HCT116 (cell line): ENCODE measurements at regions not wholly inside any gene's neighbourhood (a gene's known extent, or its start where the extent isn't known, plus 50 kb on each side); places are given as distances from the start of the nearest gene placed in this dataset.

Experiments
- ATAC-seq: fragments of 200-7000 bp; cut with Tn5 transposase; 2 replicates; pipeline ENCODE4 v1.9.1; 2020; ENCODE audit warnings: mild to moderate bottlenecking, moderate library complexity
- BruUV-seq: library from RNA; stranded (reverse); fragments of 400-500 nt; replicated peaks from 2 replicates; lab custom pipeline; 2021; lab: Mats Ljungman, UMichigan
- CTCF ChIA-PET: fragments of 300-600 bp; sonication (Branson Sonifier 250); formaldehyde crosslinking; loops from one replicate; lab custom pipeline; 2021; ENCODE audit warnings: antibody characterized with exemption; lab: Charles Lee
- POLR2A ChIA-PET: fragments of 300-600, 350-600 bp; sonication (Branson Sonifier 250); formaldehyde crosslinking; loops from one replicate; lab custom pipeline; 2021; ENCODE audit warnings: antibody characterized with exemption; lab: Charles Lee
- RAD21 ChIA-PET, 2 experiments: fragments of 300-600 bp; sonication (Branson Sonifier 250); formaldehyde crosslinking; loops; one replicate each; lab custom pipeline; 2023; ENCODE audit warnings: low total read pairs in 2 of 2; ENCODE audit not compliant: uncharacterized antibody in 2 of 2, unreplicated experiment in 2 of 2, low non-redundant PET in 1 of 2; lab: Charles Lee
- DNase-seq: peaks from one replicate; pipeline ENCODE4 v3.0.0-alpha.2; 2010; ENCODE audit warnings: low read depth, low spot score
- H2AFZ ChIP-seq: fragments of 200-600 bp; shearing (Covaris generic), sonication (generic); 2 replicates; pipeline ENCODE4 v1.6.1; 2017; ENCODE audit warnings: low read depth, mixed run types, mixed read lengths, antibody characterized with exemption, low read length; ENCODE audit not compliant: poor library complexity, severe bottlenecking
- H3K27ac ChIP-seq: 2 replicates; pipeline ENCODE4 v1.5.1; 2012; ENCODE audit warnings: low read depth, low read length
- H3K27me3 ChIP-seq: fragments of 200-600 bp; sonication (generic); 2 replicates; pipeline ENCODE4 v1.6.1; 2016; ENCODE audit warnings: mixed run types, low read length, mixed read lengths; ENCODE audit not compliant: insufficient read depth
- H3K36me3 ChIP-seq, 2 experiments: fragments of 200-500 bp in 1 of 2; fragments of 200-600 bp in 1 of 2; sonication (Bioruptor generic) in 1 of 2; sonication (generic) in 1 of 2; 2 replicates each; pipeline versions ENCODE4 v1.5.1 to v1.6.1; 2014 to 2016; ENCODE audit warnings: low read length in 2 of 2, inconsistent platforms in 1 of 2, mixed read lengths in 1 of 2, mixed run types in 1 of 2; ENCODE audit not compliant: insufficient read depth in 2 of 2, control insufficient read depth in 1 of 2
- H3K4me1 ChIP-seq, 2 experiments: fragments of 200-600 bp in 1 of 2; sonication (generic) in 1 of 2; 2 replicates each; pipeline versions ENCODE4 v1.5.1 to v1.6.1; 2012 to 2017; ENCODE audit warnings: low read length in 2 of 2, inconsistent platforms in 1 of 2, mild to moderate bottlenecking in 1 of 2, mixed read lengths in 1 of 2, mixed run types in 1 of 2, moderate library complexity in 1 of 2; ENCODE audit not compliant: insufficient read depth in 2 of 2, control insufficient read depth in 1 of 2
- H3K4me2 ChIP-seq: fragments of 200-600 bp; sonication (generic); 2 replicates; pipeline ENCODE4 v1.6.1; 2017; ENCODE audit warnings: mixed run types, low read length, mixed read lengths
- H3K4me3 ChIP-seq, 2 experiments: fragments of 200-600 bp in 1 of 2; sonication (generic) in 1 of 2; replicated peaks in 1 of 2; 2 replicates each; pipeline ENCODE4 v1.5.1; 2011 to 2016; ENCODE audit warnings: low read length in 2 of 2, control low read depth in 1 of 2, low read depth in 1 of 2, mild to moderate bottlenecking in 1 of 2, mixed read lengths in 1 of 2, mixed run types in 1 of 2
- H3K79me2 ChIP-seq: fragments of 200-600 bp; sonication (generic); 2 replicates; pipeline ENCODE4 v1.6.1; 2017; ENCODE audit warnings: mild to moderate bottlenecking, mixed run types, low read length, moderate library complexity, mixed read lengths; ENCODE audit not compliant: insufficient read depth
- H3K9ac ChIP-seq: fragments of 200-600 bp; sonication (generic); 2 replicates; pipeline ENCODE4 v1.6.1; 2016; ENCODE audit warnings: low read length, mixed read lengths
- H3K9me2 ChIP-seq: fragments of 200-600 bp; sonication (generic), shearing (Covaris generic); 2 replicates; pipeline ENCODE4 v1.6.1; 2017; ENCODE audit warnings: mixed run types, mild to moderate bottlenecking, moderate library complexity; ENCODE audit not compliant: insufficient read depth
- H3K9me3 ChIP-seq, 2 experiments: fragments of 200-500 bp in 1 of 2; fragments of 200-600 bp in 1 of 2; sonication (Bioruptor generic) in 1 of 2; sonication (generic) in 1 of 2; 2 replicates each; pipeline ENCODE4 v1.6.1; 2014 to 2017; ENCODE audit warnings: low read length in 2 of 2, mixed read lengths in 2 of 2, inconsistent platforms in 1 of 2, low read depth in 1 of 2, mild to moderate bottlenecking in 1 of 2, mixed run types in 1 of 2, moderate library complexity in 1 of 2; ENCODE audit not compliant: control insufficient read depth in 1 of 2, insufficient read depth in 1 of 2
- H4K20me1 ChIP-seq: fragments of 200-600 bp; sonication (generic), shearing (Covaris generic); 2 replicates; pipeline ENCODE4 v1.6.1; 2017; ENCODE audit warnings: mixed run types, mild to moderate bottlenecking, moderate library complexity; ENCODE audit not compliant: insufficient read depth
- CBX3 ChIP-seq: IDR thresholded peaks from 2 replicates; pipeline ENCODE4 v1.6.1; 2012; ENCODE audit warnings: low read depth
- ELF1 ChIP-seq: IDR thresholded peaks from 2 replicates; pipeline ENCODE4 v1.6.1; 2012; ENCODE audit warnings: low read depth, borderline replicate concordance
- JUND ChIP-seq: IDR thresholded peaks from 2 replicates; pipeline ENCODE4 v1.6.1; 2012
- POLR2AphosphoS5 ChIP-seq: IDR thresholded peaks from 2 replicates; pipeline ENCODE4 v1.6.1; 2011; ENCODE audit warnings: mild to moderate bottlenecking, low read depth, low read length, moderate library complexity
- SIN3A ChIP-seq: IDR thresholded peaks from 2 replicates; pipeline ENCODE4 v1.6.1; 2012; ENCODE audit warnings: low read depth
- SRF ChIP-seq: IDR thresholded peaks from 2 replicates; pipeline ENCODE4 v1.6.1; 2012; ENCODE audit warnings: low read depth
- YY1 ChIP-seq: IDR thresholded peaks from 2 replicates; pipeline ENCODE4 v1.6.1; 2011; ENCODE audit warnings: low read length, low read depth, moderate library complexity, mild to moderate bottlenecking; ENCODE audit not compliant: insufficient replicate concordance; ENCODE audit errors: extremely low read depth
- ZNF274 ChIP-seq: fragments of 200-500 bp; sonication (Bioruptor generic); IDR thresholded peaks from 2 replicates; pipeline ENCODE4 v1.6.1; 2014; ENCODE audit warnings: mild to moderate bottlenecking, low read depth, low read length, inconsistent platforms
- intact Hi-C: fragments of 100-400 bp; cut with micrococcal nuclease; formaldehyde crosslinking; loops from 2 replicates; pipeline ENCODE4 v1.10.0; 2022
- TF ChIP-seq, protein P1 (sequence below), 3 experiments: fragments of 200-600 bp in 1 of 3; sonication (generic) in 1 of 3; IDR thresholded peaks in 2 of 3; conservative IDR thresholded peaks in 1 of 3; 2 replicates each; pipeline ENCODE4 v1.5.1; 2012 to 2017; ENCODE audit warnings: low read depth in 2 of 3, low read length in 2 of 3, antibody characterized with exemption in 1 of 3, borderline replicate concordance in 1 of 3, control low read depth in 1 of 3, mild to moderate bottlenecking in 1 of 3, mixed read lengths in 1 of 3, mixed run types in 1 of 3, moderate library complexity in 1 of 3; ENCODE audit not compliant: insufficient read depth in 1 of 3

DNA sequence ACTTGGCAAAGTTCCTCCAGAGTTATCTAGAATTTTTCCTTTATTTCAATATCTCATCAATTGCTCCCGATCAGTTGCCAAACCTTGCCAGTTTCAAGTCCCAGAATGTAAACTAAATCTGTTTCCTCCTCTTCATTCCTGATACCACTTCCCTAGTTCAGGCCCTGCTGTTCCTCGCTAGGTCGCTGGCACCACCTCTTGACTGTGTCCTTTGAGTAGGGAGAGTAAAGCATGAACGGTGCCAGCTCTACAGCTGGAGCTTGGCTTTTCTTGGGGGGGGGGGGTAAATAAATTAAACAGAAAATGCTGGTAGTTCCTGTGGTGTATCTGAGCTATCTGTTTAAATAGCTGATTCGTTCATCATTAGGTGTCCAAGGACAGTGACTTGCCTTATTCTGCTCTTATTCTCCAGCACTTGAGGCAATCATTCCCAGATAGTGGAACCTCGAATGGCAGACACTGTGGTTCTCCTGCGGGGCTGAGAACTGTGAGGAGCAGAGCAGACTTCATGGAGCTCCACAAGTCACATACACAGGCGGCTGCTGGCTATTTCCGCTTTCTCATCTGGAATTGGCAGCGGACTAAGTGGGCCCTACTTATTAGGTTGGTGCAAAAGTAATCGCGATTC, 168.3 kb upstream of the FAT1 start:
- Histone ChIP-seq H3K79me2 (no peaks in the 10 kb centered on the region), H3K4me2 (no peak overlapping the region), H2AFZ (no peak overlapping the region), H3K36me3 (no peaks in the 10 kb centered on the region), H3K4me3 (no peak overlapping the region), H3K27me3 (no peaks in the 10 kb centered on the region), H3K4me1 (peaks cover 5% of the 10 kb centered on the region in 2 experiments; a peak in 2 of 4 replicates), H3K27ac (no peak overlapping the region), H3K9me2 (no peaks in the 10 kb centered on the region), H3K9ac (no peak overlapping the region), H3K9me3 (no peaks in the 10 kb centered on the region), H4K20me1 (no peaks in the 10 kb centered on the region)
- TF ChIP-seq, protein P1, sequence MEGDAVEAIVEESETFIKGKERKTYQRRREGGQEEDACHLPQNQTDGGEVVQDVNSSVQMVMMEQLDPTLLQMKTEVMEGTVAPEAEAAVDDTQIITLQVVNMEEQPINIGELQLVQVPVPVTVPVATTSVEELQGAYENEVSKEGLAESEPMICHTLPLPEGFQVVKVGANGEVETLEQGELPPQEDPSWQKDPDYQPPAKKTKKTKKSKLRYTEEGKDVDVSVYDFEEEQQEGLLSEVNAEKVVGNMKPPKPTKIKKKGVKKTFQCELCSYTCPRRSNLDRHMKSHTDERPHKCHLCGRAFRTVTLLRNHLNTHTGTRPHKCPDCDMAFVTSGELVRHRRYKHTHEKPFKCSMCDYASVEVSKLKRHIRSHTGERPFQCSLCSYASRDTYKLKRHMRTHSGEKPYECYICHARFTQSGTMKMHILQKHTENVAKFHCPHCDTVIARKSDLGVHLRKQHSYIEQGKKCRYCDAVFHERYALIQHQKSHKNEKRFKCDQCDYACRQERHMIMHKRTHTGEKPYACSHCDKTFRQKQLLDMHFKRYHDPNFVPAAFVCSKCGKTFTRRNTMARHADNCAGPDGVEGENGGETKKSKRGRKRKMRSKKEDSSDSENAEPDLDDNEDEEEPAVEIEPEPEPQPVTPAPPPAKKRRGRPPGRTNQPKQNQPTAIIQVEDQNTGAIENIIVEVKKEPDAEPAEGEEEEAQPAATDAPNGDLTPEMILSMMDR (IDR thresholded peaks at IDR 0.05 in 2 of 3, conservative IDR thresholded peaks at IDR 0.05 in 1 of 3; ENCODE audit: borderline replicate concordance in 1 of 3, insufficient read depth in 1 of 3, low read depth in 2 of 3, low read length in 2 of 3), result no peak
- TF ChIP-seq SRF, result no peak
- TF ChIP-seq CBX3, result no peak
- no peak for TF ChIP-seq JUND
- no peak for TF ChIP-seq YY1
- no peak for TF ChIP-seq POLR2AphosphoS5
- no peak for TF ChIP-seq ELF1
- no peak for TF ChIP-seq ZNF274
- no peak for TF ChIP-seq SIN3A
- no TSS peak for BruUV-seq
- no peak for DNase-seq
- no peak for ATAC-seq
- ChIA-PET CTCF (no interaction called here), POLR2A (interaction anchor here (0.5 kb wide), 1 partner anchor 38 kb away, joined by 3 read pairs; no protein-coding TSS in a partner anchor), RAD21 (interaction anchor here in 1 of 2 experiments (0.7 kb wide), 1 partner anchor 10 kb away, joined by 6 read pairs; no protein-coding TSS in a partner anchor)
- intact Hi-C loops, result no loop called here
